Retina (tissue), 1 donor: ENCODE measurements at regions not wholly inside any gene's neighbourhood (a gene's known extent, or its start where the extent isn't known, plus 50 kb on each side); places are given as distances from the start of the nearest gene placed in this dataset.

Experiments used
- DNase-seq: peaks from one replicate; pipeline ENCODE4 v3.0.0-alpha.2; 2016

DNA sequence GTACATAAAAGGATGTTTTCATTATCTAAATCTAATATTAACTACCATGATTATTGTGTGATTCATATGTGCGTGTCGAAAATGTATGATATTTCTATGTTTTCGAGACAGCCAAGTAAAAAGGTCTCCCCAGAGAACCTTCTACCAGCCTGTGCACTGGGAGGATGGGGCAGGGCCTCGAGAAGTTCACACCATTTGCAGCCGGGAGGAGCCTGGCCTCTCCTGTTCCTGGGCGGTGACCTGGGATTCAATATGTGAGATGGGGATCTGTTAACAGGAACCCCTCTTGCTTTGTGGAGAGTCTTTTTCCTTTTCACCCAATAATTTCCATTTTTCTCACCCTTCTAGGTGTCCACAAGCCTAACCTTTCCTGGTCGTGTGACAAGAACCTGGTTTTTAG is 189.3 kb downstream of the IPO8 start:
- no peak for DNase-seq

DNA sequence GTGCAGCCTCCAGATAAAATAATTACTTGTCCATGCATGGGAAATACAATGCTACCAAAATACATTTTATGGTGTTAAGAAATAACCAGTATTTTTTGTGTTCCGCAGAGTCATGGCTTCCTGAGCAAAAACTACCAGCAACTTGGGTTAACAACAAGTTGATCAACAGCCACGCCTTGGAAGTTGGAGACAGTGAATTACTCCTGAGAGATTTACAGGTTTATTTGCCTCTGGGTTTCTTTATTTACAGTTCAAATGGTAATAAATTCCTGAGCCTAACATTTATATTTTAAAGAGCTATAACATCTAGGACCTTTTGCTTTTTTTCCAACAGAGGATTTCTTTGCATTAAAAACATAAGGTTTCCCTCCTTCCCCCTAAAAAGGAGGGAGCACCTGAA is 194.0 kb downstream of the IPO8 start:
- no peak for DNase-seq

DNA sequence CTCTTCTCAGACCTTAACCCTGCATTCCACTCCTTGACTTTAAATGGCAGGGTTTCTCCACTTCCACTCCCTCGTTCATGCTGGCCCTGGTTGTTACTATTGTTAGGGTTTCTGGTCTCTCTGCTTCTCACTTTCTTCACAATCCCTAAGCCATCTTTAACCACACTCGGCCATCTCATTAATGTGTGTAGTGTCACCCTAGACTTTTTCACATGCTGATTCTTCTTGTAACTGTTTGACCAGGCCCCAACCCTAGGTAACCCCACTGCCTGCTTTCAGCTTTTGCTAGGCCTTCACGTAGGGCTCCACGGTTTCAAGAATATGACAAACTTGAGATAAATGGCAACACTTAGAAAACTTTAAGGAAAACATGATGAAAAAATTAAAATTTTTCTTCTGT is 195.1 kb downstream of the IPO8 start:
- no peak for DNase-seq

DNA sequence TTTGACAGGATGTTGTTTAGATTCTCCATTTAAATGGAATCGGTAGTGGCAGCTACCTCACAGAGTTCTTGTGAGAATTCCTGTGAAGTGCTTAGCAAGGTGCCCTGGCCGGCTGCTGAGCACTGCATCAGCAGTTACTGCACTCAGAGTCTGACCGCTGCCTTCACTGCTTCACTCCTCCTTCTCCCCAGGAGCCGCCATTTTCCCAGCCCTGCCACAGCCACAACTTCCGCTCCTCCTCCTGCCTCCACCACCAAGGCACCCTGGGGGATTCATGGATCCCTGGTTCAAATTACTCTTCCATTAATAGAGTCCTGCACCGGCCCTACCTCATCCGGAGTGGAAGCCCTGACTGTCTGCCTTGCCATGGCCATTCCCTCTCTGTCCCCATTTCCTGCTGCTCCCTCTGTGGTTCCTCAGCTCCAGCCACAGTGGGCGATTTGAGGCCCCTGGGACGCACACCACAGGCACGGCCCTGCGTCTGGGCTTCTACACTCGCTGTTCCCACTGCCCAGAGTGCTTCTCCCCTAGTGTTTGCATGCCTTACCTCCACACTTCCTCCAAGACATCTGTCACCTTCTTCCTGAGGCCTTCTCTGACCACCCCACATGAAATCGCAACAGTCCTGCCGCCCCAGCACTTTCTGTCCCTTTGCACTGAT is 210.3 kb downstream of the IPO8 start:
- DNase-seq = no peak

DNA sequence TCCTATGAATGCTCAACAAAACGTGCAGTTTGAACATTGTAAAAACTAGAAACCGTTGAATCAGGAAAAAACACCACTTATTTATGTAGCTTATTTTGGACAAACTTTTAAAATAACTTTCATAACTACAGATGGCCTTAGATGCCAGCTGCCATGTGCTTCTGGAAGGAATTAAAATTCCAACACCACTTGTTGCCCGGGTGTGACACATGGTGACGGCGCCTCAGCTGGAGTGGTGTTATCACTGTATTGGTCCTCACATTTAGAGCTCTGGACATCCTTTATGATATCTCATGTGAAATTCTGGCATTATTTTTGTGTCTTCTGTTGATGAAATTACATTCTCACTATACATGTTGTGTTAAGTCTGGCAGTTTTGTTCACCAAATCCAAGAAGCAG is 211.0 kb downstream of the IPO8 start:
- DNase-seq = no peak

DNA sequence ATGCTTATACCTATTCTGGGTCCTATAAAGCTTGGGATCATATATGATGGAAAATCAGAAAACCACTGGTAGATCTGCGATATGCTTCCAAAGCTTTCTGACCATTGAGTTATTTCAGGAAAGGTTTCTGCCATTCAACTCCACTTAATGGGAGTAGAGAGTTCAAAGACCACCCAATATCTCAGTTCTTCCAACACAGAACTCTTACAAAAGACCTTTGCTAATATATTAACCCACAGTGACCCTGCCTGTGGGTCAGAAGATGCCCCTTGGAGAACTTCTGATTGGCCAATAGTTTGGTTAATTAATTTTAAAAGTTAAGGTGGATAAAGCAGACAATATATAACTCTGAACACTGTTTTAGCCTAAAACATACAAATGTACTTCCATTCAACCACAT is 213.0 kb downstream of the IPO8 start:
- no peak for DNase-seq

DNA sequence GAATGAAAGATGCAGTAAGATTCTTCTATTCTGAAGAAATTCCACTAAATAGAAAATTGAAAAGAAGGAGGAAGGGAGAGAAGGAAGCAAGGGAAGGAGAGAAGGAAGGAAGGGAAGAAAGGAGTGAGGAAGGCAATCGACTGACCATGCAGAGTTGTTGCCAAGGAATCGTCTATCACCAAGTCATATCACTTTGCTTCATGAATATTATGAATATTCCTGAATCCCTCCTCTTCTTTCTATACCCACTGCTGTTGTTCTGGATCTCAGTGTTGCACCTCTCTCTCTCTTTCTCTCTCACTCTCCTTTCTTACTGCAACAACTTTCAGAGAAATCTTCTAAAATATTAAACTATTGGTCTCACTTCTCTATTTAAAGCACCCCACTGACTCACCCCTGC is 222.4 kb downstream of the IPO8 start:
- DNase-seq = no peak

DNA sequence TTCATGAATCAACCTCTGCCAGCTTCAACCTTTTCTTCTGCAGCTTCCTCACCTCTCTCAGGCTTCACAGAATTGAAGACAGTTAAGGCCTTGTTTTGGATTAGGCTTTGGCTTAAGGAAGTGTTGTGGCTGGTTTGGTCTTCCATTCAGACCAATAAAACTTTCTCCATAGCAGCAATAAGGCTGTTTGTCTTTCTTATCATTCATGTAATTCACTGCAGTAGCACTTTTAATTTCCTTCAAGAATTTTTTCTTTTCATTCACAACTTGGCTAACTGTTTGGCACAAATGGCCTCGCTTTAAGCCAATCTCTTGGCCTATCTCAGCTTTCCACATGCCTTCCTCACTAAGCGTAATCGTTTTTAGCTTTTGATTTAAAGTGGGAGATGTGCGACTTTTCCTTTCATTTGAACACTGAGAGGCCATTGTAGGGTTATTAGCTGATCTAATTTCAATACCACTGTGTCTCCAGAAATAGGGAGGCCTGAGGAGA is 229.5 kb downstream of the IPO8 start:
- DNase-seq = no peak

DNA sequence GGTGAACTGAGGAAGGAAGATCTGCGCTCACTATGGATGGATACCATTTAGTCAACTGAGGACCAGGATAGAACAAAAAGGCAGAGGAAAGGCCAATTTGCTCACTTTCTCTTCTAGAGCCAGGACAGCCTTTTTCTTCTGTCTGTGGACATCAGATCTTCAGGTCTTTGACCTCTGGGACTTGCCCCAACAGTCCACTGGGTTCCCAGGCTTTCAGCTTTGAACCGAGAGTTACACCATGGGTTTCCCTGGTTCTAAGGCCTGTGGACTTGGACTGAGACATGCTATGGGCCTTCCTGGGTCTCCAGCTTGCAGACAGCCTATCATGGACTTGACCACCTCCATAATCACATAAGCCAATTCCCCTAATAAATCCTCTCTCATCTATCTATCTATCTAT is 232.0 kb downstream of the IPO8 start:
- DNase-seq = no peak

DNA sequence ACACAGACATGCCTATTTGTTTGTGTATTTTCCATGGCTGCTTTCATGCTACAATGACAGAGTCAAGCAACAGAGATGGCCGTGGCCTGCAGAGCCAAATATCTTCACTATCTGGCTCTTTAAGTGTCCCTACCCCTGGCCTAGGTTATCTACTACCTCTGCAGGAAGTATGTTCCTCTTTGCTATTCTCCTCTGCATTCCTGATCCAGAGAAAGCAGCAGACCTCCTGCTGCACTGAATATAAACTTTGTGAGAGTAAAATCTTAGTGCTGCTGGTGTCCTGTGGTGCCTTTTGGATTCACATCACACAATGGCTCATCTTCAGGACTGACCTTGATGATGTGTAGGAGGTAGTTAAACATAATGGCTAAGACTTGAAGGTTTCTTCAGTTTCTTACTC is 233.4 kb downstream of the IPO8 start:
- no peak for DNase-seq

DNA sequence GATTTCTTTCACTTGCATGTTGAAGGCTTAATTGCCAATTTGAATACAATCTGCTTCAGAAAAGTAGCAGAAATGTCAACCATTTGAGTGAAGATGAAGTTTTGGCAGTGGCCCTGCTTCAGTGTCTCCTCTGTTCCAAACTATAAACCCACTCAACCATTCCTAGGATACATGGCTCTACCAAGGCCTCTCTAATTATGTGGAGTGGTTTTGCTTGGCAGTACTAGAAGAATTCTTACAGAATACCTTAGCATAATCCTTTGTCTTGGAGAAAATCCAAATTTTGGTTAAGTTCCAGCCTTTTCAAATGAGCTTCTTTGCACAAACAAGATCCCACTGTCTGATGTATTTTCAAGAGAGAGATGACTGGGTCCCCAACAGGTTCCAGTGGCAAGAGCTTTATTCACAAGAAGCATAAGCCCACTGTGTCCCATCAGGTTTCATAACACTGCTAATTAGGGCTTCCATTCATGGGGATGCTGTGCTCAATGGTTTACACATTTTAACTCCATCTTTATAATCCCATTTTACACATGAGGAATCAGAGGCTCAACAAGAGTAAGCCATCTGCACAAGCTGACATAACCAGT is 234.5 kb downstream of the IPO8 start:
- no peak for DNase-seq

DNA sequence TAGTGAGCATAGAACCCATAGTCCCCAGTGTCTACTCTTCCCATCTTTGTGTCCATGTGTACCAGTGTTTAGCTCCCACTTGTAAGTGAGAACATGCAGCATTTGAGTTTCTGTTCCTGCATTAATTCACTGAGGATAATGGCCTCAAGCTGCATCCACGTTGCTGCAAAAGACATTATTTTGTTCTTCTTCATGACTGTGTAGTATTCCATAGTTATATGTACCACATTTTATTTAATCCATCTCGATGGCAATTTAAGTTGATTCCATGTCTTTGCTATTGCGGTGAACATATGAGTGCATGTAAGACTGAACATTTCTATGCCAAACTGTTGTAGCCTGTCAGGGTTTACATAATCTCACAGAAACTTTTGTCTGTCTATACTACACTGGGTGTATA is 237.2 kb downstream of the IPO8 start:
- no peak for DNase-seq

DNA sequence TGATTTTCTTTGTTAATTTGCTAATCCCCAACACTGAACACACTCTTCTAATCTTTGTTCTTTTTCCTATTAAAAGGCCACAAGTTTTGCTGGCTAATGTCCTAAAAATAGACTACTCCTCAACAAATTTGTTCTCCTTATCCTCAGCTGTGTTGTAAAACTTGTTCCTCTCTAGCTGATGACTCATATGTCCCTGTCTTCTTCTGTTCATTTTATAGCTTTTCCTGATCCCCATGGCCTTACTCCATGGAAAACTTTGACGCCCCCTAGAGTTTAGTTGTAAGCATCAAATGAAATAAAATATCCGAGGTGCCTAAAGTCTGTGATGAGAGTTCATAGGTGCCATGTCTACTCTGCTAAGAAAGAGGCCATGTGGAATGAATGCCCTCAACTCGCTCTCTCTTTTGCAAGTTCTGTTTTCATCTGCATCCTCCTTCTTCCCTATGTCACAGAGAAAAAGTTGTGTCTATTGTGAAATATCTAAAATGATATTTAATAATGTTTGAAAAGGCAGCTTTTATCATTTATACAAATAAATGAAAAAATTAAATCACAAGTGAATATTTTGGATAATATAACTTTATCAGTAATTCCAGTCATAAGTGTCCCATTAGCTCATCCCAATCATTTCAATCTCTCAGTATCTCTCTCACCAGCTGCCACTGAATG is 237.9 kb downstream of the IPO8 start:
- DNase-seq = no peak

DNA sequence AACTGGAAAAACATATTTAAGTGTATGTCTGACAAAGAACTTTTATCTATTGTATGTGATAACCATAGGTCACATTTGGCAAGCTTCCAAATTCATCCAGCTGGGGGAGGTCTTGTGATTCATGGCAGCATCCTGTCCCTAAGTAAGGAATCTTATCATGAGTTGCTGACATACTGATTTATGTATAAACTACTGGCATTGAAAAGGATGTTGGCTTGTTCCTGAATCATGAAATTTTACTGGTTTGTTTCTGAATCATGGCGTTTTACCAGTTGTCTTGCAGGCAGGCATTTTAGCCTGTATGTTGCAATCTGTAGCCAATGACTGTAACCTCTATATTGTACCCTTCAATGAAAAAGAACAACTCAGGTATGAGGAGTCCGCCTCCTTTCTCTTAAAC is 244.8 kb downstream of the IPO8 start:
- DNase-seq = no peak

DNA sequence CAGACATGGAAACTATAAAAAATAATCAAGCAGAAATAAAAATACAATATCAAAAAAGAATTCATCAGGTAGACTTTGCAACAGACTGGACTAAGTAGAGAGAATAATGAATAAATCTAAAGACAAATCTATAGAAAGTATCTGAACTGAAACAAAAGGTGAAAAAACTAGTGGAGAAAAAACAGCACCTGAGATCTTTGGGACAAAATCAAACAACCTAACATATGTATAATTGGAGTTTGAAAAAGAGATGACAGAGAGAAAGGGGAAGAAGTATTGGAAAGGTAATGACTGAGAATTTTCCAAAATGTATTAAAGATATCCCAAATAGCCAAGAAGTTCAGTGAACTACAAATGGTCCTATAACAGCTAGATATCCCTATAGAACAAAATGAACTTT is 245.4 kb downstream of the IPO8 start:
- no peak for DNase-seq

DNA sequence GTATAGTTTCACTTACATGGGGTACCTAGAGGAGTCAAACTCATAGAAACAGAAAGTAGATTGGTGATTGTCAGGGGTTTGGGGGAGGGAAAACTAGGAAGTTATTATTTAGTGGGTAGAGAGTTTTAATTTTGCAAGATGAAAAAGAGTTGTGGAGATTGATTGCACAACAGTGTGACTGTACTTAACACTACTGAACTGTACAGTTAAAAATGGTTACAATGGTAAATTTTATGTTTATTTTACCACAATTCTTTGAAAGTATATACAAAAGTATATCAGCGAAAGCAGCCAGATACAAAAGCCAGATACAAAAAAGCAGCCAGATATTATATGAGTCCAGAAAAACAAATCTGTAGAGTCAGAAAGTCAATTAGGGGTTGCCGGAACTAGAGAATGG is 247.6 kb downstream of the IPO8 start:
- no peak for DNase-seq

DNA sequence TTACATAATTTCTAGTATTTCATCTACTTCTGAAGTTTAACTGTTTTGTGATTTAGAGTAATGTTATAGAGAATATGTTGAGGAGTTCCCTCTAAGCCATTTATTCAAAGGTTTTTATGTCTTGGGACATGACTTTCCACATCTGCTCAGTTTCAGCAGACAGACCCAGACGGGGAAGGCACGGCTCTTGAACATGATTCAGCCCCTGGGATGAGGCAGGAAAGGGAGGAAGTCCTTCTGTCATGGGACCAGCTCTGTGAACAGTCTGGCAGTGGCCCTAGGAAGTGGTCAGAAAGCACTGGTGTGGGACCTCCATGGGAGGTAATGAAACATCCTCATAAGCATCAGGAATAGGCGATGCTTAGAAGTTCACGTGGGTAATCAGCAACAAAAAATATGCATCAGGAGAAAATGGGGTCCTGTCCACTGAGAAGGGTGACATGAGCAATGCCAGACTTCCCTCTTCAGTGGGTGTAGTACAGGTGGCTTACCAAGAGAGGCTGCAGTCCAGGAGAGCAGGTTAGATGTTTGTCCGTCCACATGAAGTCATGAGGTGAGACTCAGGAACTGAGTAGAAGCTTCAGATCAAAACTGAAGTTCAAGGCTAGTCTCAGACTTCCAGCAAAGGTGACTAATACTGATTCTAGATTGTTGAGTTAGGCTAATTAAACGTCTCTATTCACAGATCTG is 248.5 kb downstream of the IPO8 start:
- DNase-seq = no peak

DNA sequence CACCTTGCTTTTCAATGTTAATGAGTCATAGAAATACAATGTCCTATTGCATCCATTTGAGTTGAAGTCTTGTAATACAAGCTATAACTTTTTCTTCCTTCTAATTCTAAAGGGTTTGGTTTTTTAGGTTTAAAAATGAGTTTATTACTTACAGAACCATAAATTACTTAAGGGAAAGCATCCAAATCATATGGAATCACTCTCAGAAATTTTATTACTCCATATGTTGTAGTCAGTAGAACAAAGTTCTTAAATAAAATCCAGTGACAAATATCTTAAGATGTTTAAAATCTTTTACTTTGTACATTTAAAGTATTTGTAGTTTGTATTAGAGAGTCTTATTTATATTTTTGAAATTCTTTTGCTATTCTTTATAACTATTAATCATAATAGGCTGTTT is 253.2 kb downstream of the IPO8 start:
- DNase-seq = no peak

DNA sequence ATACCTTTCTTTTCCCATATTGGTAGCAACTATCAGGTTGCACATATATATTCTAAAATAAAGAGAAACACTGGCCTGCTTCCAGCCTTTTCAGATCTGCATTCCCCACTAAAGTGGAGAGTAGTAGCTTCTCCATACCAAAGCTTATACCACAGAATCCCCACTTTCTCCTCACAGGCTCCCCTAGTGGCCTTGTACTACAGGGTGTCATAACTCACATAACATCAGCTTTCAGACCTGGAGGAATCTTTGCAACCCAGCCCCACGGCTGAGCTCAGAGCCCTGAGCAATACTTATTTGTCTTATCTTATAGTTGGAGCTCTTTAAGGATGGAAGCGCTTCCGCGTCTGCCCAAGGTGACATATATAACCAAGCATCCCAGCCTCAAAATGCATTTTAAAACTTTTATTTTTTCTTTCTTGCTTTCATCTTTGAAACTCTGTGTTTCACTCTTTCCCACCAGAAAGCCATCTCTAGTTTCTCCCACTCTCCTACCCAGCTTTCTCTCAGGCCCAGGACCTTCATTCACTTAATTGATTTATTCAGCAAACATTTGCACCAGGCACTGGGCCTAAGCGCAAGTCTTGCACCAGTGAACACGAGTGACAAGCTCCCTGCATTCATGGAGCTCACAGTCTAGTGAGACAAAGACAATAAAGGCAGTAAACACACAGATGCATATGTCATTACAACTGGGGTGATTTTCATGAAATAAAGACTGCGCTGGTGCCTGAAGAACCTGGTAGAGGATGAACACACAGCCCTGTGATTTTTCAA is 254.7 kb downstream of the IPO8 start:
- no peak for DNase-seq

DNA sequence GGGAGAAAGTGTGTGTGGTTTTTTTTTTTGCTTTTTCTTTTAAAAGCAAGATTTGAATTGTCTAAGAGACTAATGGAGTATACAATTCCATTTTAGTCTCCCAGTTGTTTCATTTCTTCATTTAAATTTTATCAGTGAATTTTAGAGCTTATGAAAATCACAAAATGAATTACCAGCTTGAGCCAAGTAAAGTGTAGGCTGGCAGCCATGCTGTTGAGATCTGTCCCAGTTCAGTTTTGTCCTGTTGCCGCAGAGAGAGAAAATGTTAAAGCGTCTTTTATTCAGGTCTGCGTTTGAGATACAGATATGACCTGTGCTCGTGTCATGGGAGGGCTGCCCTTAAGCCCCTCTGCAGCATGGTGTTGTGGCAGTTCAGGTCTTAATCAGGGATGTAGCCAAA is 256.5 kb downstream of the IPO8 start:
- DNase-seq = no peak

DNA sequence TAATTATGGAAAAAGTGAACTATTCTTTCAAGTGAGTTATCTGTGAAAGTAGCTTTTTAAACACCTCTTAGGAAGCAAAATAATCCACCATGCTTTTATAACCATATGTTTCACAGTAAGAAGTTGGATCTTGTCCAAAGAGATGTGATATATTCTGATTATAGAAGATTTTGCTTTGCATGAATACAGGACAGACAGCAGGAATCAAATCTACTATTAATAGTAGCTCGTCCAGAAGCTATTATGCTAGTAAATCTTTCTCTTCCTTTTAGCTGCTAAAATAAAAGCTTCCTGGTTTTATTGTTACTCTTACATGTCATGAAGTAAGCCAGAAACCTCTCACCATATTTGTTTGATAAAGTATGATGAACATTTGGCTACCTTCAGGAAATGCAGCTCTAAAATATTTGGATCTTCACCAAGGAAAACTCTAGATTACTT is 257.0 kb downstream of the IPO8 start:
- no peak for DNase-seq

DNA sequence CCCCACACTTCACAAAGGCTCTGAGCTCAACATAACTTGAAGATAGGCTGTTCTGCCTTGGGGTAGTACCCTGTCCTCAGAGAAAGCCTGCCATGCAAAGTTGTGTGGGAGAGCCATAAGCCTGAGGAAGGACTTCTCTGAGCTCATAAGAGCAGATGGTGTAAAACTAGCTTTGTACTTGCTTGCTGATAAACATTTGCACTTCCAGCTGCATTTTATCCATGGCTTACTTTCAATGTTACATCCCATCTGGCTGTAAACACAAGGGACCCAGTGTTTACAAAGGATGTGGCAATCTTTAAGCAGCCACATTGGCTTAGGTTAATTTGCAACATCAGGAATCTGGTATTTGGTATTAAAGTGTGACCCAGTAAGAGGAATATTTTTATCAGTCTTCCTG is 258.1 kb downstream of the IPO8 start:
- DNase-seq = no peak

DNA sequence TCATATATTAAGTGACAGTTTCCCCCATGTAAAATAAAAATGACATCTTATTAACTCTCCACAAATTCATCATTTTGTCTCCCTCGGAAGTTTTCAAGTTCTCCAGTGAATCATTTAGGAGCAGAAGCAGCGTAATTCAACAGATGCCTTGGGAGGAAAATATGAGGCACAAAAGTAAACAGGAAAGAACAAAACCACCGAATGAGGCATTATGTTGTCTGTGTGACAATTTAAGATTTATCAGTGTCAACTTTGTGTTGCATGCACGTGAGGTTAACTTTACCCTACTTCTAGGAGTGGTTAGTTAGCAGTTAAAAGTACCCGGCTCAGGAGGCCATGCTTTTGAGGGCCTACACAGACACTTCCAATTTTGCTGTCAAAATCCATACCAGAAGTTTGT is 258.6 kb downstream of the IPO8 start:
- DNase-seq = no peak
